CD4-positive, alpha-beta T cell (primary cell): ENCODE measurements at regions not wholly inside any gene's neighbourhood (a gene's known extent, or its start where the extent isn't known, plus 50 kb on each side); places are given as distances from the start of the nearest gene placed in this dataset.

ENCODE experiments used
- ATAC-seq: fragments of 200-7000 bp; cut with Tn5 transposase; one replicate; pipeline ENCODE4 v1.10.0; 2022; ENCODE audit warnings: mild to moderate bottlenecking; ENCODE audit not compliant: poor library complexity
- CTCF ChIA-PET: fragments of 350-600 bp; sonication (Branson Sonifier 250); formaldehyde crosslinking; loops from one replicate; lab custom pipeline; 2021; ENCODE audit warnings: antibody characterized with exemption, inconsistent platforms; lab: Charles Lee
- POLR2A ChIA-PET: fragments of 350-600 bp; sonication (Branson Sonifier 250); formaldehyde crosslinking; loops from one replicate; lab custom pipeline; 2021; ENCODE audit warnings: antibody characterized with exemption, inconsistent platforms; lab: Charles Lee
- DNase-seq, 14 experiments: peaks; one replicate each; pipeline ENCODE4 v3.0.0-alpha.2; 2013 to 2020; ENCODE audit warnings: mixed read lengths in 2 of 14
- H3K27ac ChIP-seq, 2 donors: one replicate each; pipeline versions ENCODE4 v1.5.1 to v1.7.0; 2013; ENCODE audit warnings: low read length in 2 of 2, low read depth in 1 of 2, mild to moderate bottlenecking in 1 of 2
- H3K27me3 ChIP-seq, 2 experiments: 1 replicate in 1 of 2; 2 replicates in 1 of 2; pipeline versions ENCODE4 v1.6.1 to v1.7.0; 2013; ENCODE audit warnings: low read length in 2 of 2, control low read depth in 1 of 2, mild to moderate bottlenecking in 1 of 2, moderate library complexity in 1 of 2; ENCODE audit not compliant: insufficient read depth in 2 of 2, control insufficient read depth in 1 of 2
- H3K36me3 ChIP-seq: one replicate; pipeline ENCODE4 v1.6.1; 2013; ENCODE audit warnings: low read length, control low read depth; ENCODE audit not compliant: insufficient read depth
- H3K4me1 ChIP-seq: one replicate; pipeline ENCODE4 v1.6.1; 2013; ENCODE audit warnings: low read length, control low read depth; ENCODE audit not compliant: insufficient read depth
- H3K4me3 ChIP-seq: one replicate; pipeline ENCODE4 v1.5.1; 2013; ENCODE audit warnings: mild to moderate bottlenecking, low read length, moderate library complexity
- H3K9me3 ChIP-seq, 2 experiments: 1 replicate in 1 of 2; 2 replicates in 1 of 2; pipeline versions ENCODE4 v1.6.1 to v1.7.0; 2013; ENCODE audit warnings: low read length in 2 of 2, mild to moderate bottlenecking in 2 of 2, control low read depth in 1 of 2, moderate library complexity in 1 of 2; ENCODE audit not compliant: control insufficient read depth in 1 of 2, insufficient read depth in 1 of 2
- H3K27ac Mint-ChIP-seq: one replicate; pipeline ENCODE4 v1.8.0; 2020; ENCODE audit warnings: mixed read lengths
- H3K27me3 Mint-ChIP-seq: one replicate; pipeline ENCODE4 v1.8.0; 2021; ENCODE audit warnings: mixed read lengths
- H3K36me3 Mint-ChIP-seq: one replicate; pipeline ENCODE4 v1.8.0; 2021; ENCODE audit warnings: low read depth, mixed read lengths
- H3K4me1 Mint-ChIP-seq: one replicate; pipeline ENCODE4 v1.8.0; 2021; ENCODE audit warnings: low read depth, mixed read lengths
- H3K4me3 Mint-ChIP-seq: one replicate; pipeline ENCODE4 v1.8.0; 2020; ENCODE audit warnings: mild to moderate bottlenecking, mixed read lengths
- H3K9me3 Mint-ChIP-seq: one replicate; pipeline ENCODE4 v1.8.0; 2020; ENCODE audit warnings: mixed read lengths
- CTCF ChIP-seq: fragments of 200-600 bp; IDR thresholded peaks from one replicate; pipeline ENCODE4 v1.8.0; 2022; ENCODE audit warnings: antibody characterized with exemption, mild to moderate bottlenecking
- intact Hi-C, 2 experiments: fragments of 100-400 bp; cut with DNase I in 1 of 2; cut with micrococcal nuclease in 1 of 2; formaldehyde crosslinking; loops; one replicate each; pipeline versions ENCODE4 v1.15.1 to v1.9.0; 2023 to 2025; cut with DNase I, micrococcal nuclease

GRCh38 chr4:66820681-66821080 lies 724.6 kb downstream of the CENPC start:
- ATAC-seq = no peak
- intact Hi-C loops = no loop called here
- Histone ChIP-seq H3K9me3 (no peaks in the 10 kb centered on the region), H3K4me3 (no peak overlapping the region), H3K36me3 (no peaks in the 10 kb centered on the region), H3K27ac (no peak overlapping the region), H3K4me1 (no peaks in the 10 kb centered on the region), H3K27me3 (no peaks in the 10 kb centered on the region)
- Mint-ChIP-seq H3K27me3 (no peaks in the 10 kb centered on the region), H3K27ac (no peak overlapping the region), H3K4me3 (no peak overlapping the region), H3K36me3 (no peaks in the 10 kb centered on the region), H3K9me3 (peaks cover 9% of the 10 kb centered on the region), H3K4me1 (no peaks in the 10 kb centered on the region)
- TF ChIP-seq CTCF = no peak
- ChIA-PET POLR2A (no interaction called here), CTCF (no interaction called here)
- DNase-seq = no peak

DNA sequence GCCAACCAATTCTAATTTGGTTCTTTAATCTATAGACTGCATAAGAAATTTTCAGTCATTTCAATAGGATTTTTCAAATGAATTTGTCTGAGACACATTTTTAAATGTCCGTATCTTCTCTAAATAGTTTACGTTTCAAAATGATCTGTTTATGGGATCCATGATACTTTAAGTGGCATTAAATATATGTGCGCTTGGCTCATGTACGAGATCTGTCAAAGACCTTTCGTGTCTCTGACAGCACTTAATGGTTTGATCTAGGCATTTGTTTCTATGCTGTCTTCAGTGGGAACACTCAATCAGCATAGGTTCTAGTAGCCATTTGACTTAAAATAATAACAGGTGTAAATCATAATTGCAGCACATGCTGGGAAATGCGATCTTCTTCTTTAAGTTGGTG lies 731.0 kb downstream of the CENPC start:
- DNase-seq (no peak), ATAC-seq (no peak)
- CTCF ChIA-PET = no interaction called here
- intact Hi-C loops = no loop called here
- Mint-ChIP-seq H3K9me3 (peaks cover 4% of the 10 kb centered on the region), H3K27ac (no peak overlapping the region), H3K36me3 (no peaks in the 10 kb centered on the region), H3K4me1 (no peaks in the 10 kb centered on the region), H3K4me3 (no peak overlapping the region), H3K27me3 (no peaks in the 10 kb centered on the region)
- TF ChIP-seq CTCF = no peak
- Histone ChIP-seq H3K36me3 (no peaks in the 10 kb centered on the region), H3K4me1 (no peaks in the 10 kb centered on the region), H3K9me3 (peaks cover 0 to 4% of the 10 kb centered on the region in 2 experiments), H3K27ac (no peak overlapping the region), H3K4me3 (no peak overlapping the region), H3K27me3 (no peaks in the 10 kb centered on the region)
- POLR2A ChIA-PET = no interaction called here

GRCh38 chr4:66805582-66805981 lies 739.7 kb downstream of the CENPC start:
- H3K9me3 Mint-ChIP-seq = no peaks in the 10 kb centered on the region
- Histone ChIP-seq H3K4me1 (no peaks in the 10 kb centered on the region), H3K27ac (no peak overlapping the region), H3K36me3 (no peaks in the 10 kb centered on the region), H3K27me3 (no peaks in the 10 kb centered on the region), H3K9me3 (no peaks in the 10 kb centered on the region), H3K4me3 (no peak overlapping the region)
- no peak overlapping the region for H3K27ac Mint-ChIP-seq
- ChIA-PET CTCF (no interaction called here), POLR2A (no interaction called here)
- no peaks in the 10 kb centered on the region for H3K36me3 Mint-ChIP-seq
- DNase-seq (no peak), ATAC-seq (no peak)
- intact Hi-C loops = no loop called here
- no peaks in the 10 kb centered on the region for H3K4me1 Mint-ChIP-seq
- no peaks in the 10 kb centered on the region for H3K27me3 Mint-ChIP-seq
- TF ChIP-seq CTCF = no peak
- no peak overlapping the region for H3K4me3 Mint-ChIP-seq
